Neural progenitor cell (in vitro differentiated cells): ENCODE measurements at regions not wholly inside any gene's neighbourhood (a gene's known extent, or its start where the extent isn't known, plus 50 kb on each side); places are given as distances from the start of the nearest gene placed in this dataset.

Experiments
- CTCF ChIP-seq: fragments of 200-600 bp; sonication (generic); IDR thresholded peaks from 2 replicates; pipeline ENCODE4 v1.5.1; 2017; ENCODE audit warnings: antibody characterized with exemption, mild to moderate bottlenecking
- EZH2 ChIP-seq: fragments of 200-600 bp; sonication (generic); IDR thresholded peaks from 2 replicates; pipeline ENCODE4 v1.6.1; 2017; ENCODE audit warnings: antibody characterized with exemption, mild to moderate bottlenecking, moderate library complexity

GRCh38 chr20:3312940-3313682 lies 74.1 kb upstream of the SLC4A11 start:
- TF ChIP-seq CTCF: no peak
- TF ChIP-seq EZH2: no peak
